RKO (cell line): ENCODE measurements at regions not wholly inside any gene's neighbourhood (a gene's known extent, or its start where the extent isn't known, plus 50 kb on each side); places are given as distances from the start of the nearest gene placed in this dataset.

Experiments
- DNase-seq: peaks from one replicate; pipeline ENCODE4 v3.0.0-alpha.2; 2016; ENCODE audit warnings: low spot score

DNA sequence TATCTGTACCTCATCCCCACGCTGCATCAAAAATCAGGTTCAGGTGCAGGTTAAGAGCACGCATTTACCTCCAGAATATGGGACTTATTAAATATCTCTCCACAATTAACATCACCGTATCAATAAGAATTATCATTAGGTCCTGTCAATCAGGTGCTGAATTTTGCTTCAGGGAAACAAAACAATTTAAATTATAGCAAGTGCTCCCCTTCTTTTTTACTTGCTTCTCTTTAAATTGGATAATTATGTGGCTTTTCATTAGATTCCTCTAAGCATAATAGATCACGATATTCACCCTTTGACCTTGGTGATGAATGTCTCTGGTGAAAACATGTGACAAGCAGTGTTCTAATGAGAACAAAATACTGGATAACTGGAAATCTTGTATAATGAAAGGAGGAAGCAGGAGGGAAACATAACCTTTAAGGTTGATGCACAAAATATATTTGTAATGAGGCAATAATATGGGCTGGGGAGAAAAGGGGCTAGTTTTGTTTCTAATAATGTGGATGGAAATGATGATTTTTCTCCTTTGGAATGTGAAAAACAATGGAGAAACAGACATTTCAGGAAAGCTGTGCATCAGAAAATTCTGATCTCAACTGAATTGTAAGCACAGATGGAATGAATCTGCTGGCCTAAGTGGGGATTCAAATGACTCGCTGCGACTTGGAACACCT is 166.9 kb downstream of the SNX10 start:
- DNase-seq = no peak

DNA sequence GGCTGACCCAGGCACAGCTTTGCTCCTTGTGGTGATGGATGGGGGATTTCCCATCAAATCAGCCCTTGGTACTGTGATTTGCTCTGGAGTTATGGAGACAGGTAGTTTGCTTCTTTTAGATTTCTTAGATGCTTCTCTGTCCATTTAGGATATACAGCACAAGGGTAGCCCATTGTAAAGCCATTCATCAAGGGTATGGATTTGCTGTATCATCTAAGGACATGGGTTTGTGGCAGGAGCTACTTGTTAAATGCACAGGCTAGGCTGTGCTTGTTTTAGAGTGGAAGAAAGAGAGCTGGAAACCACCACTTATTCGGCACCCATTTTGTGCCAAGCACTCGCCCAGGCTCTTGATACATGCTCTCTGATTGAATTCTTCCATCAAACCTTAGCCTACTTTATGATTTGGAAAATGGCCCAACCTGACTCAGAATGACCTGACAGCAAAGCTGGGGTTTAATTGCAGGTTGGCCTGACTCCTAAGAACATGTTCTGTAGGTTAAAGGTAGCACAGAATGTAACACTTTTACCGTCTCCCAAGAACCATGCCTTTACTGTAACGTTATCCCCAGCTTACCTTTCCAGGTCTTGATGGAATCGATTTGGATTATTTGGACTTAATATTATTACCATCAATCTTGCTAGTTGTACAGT is 168.0 kb downstream of the SNX10 start:
- DNase-seq = no peak

DNA sequence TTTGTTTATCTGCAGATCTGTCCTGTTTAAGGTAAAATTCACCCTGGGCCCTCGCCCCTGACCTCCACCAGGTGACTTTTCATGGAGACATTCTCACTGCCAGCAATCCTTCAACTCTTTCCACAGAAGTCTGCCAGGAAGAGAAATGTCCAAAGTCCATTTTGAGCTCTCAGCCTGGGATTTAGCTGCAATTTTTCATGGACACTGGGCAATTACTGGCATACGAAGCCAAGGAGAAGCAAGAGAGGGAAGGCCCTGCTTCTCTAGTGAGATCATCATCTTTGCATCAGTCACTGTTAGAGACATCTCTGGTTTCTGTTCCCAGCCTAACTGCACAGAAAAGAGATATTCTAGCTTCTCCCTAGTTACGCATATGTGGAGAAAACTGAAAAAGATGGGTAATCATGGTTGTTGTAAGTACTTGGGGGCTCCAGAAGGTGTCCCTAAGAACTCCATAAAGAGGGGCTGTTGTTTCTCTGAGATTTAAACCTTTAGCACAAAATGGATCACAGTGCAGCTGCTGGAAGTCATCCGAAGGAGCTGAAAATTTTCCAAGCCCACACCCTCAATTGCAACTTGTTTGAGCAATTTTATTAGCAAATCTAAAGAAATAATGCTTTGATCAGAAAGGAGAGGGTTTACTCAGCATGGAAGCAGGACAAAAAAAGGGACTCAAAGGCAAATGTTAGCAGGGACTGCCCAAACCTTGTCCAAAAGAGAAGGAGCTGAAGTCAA is 168.9 kb downstream of the SNX10 start:
- no peak for DNase-seq

DNA sequence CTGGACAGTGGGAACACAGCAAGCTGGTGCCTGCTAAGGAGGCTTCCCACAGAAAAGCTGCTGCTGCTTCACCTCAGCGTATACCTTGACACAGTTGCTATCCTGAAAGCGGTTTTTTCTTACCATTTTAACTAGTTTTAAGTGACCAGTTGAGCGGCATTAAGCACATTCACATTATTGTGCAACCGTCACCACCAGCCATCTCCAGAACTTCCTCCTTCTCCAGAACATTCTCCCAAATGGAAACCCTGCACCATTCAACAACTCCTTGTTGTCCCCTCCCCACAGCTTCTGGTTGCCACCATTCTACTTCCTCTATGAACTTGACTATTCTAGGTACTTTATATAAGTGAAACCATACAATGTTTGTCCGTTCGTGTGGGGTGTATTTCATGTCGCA is 169.9 kb downstream of the SNX10 start:
- no peak for DNase-seq

DNA sequence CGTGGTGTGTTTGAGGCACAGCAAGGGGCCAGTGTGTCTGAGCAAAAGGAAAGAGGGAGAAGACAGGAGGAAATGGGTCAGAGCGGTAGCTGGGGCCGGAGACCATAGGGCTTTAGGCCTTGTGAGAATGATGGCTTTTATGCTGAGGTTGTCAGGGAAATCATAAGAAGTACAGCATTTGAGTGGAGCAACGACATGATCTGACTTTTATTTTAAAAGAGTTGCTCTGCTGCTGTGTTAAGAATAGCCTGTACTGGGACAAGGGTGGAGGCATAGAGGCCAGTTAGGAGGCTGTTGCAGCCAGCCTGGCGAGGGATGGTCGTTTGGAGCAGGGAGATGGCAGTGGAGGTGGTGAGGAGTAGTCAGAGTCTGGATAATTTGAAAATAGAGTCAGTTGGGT is 174.3 kb downstream of the SNX10 start:
- no peak for DNase-seq

DNA sequence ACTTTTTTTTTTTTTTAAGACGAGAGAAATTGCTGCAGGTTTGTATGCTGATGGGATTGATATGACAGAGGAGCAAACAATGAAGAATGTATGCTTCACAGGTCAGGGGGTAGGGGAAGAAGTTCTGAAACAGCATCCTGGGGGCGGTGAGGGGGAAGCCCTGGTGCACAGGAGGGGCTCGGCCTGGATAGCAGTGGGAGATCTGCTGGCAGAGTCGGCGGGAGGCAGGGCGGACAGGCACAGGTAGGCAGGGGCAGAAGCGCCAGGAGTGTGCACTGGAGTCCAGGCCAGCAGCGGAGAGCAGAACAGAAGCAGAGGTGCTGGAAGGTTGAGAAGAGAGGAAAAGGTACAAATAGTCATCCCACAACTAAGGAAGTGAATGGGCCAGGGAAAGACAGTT is 175.4 kb downstream of the SNX10 start:
- DNase-seq = no peak

DNA sequence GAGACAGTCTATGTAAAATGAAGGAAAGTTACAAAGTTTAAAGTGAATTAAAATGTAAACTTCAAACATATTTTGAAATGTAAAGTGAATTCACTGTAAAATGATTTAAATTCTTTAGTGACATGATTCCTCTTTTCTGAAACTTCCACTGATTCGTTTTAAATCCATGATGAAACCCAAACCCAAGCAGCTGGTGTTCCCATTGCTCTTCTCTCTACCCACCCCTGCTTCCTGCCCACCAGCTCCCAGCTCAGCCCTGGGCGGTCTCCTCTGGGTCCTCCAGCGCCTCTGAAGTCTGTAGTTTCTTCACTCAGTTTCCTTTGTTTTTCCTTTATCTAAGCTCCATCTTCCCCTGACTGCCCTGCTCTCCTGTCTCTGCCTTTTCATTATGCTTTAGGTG is 175.9 kb downstream of the SNX10 start:
- no peak for DNase-seq

DNA sequence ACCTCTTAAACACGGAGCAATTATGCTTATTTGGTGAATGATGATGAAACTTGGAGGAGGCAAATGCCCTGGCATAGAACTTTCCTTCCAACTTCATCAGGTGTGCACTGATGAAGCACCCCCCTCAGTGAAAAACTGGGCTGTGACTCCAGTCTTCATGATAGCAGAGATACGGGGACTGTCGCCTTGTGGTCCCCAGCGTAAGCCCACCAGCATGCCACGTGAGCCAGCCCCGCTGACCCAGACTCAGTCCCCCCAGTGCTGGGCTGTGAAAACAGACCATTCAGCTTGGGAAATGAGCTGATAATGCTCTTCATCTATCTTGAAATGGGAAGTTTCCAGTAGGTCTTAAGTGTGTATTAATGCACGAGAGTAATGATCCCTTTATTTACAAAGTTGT is 177.0 kb downstream of the SNX10 start:
- DNase-seq = no peak

DNA sequence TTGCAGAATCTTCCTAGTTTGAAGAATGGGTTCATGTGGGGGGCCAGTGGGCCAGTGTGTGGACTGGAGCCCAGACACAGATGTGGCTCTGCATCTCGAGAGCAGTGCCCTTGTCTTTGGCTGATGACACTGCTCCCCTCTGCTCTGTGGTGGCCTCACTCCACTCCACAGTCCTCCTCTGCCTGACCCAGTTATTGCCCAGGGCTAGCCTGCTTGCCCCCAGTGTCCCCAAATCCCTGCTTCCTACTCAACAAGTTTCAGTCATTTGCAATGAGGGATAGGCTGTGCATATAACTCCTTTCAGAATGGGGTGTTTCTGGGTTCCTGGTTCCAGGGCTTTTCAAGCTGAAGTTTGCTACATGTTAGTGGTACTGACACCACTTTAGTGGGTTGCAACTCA is 177.5 kb downstream of the SNX10 start:
- DNase-seq = no peak

DNA sequence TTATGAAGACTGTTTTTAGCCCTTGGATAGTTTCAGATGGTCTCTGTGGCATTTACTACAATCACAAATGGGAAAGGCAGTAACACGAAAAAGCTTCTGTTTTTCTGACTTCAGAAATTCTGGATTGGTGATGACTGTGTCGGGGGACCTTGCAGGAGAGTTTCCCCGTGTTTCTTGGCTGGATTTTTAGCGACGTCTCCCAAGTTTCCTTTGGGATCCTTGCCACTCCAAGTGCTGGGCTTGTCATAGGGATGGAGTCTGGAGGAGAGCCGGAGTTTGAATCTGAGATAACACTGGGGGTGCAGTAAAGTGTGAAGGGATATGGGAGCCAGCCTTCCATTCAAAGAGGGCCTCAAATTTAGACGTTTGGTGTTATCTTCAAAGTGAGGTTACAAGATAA is 179.0 kb downstream of the SNX10 start:
- DNase-seq = no peak

DNA sequence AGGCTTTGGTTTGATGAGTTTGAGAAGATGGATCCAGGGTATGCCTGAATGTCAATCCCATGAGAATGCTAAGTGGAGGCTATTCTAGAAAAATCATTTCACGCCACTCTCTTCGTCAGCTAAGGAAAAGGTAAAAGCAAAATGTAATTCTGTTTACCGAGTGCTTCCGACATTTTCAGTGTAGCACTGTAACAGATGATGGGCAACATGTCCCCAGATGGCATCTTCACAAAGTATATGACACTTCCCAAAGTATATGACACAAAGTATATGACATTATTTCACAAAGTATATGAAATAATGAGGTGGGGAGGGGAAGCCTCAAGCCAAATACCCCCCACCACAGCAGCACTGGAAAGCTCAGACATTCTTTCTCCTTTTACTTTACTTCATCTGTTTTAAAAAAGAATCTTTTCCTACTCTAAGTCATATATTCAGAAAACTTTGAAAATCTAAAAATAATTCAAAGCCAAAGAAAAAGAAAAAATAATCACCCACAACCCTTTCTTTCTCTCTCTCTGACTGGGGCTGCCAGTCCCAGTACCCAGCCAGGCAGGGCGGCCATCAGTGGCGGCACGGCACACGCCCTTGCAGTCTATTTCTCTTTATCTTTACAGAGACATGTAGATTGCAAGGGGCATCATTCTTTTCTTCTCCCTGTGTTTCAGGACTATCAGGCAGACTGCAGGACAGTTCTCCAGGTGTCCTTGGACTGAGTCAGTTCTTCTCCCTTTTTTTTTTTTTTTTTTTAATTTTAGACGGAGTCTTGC is 179.8 kb downstream of the SNX10 start:
- DNase-seq = no peak

DNA sequence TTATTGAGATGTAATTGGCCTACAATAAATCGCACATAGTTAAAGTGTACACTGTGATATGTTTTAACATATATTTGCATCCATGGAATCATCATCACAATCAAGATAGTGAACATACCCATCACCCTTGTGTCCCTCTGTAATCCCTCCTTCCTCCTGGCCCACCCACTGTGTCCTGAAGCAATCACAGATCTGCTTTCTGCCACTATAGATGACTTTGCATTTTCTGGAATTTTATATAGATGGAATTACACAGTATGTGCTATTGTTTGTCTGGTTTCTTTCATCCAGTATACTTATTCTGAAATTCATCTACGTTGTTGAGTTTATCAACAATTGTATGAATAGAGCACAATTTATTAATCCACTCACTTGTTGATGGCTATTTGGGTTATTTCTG is 181.3 kb downstream of the SNX10 start:
- no peak for DNase-seq

DNA sequence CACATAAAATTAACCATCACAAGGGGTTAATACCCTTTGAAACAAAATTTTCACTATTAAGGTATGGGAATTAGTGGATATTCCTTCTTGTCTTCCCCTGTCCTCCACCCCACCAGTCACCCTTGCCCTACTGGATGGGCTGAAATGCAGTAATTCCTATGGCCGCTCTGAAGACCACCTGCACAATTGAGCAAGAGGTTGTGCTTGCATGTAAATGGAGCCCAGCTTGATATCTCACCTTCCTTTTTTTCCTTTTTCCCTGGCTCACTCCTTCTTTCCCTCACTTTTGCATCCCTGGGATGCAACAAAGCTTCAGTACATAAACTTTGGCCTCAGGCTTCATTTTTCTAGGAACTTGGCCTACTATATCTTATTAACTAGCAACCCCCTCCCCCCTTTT is 184.6 kb downstream of the SNX10 start:
- DNase-seq = no peak

DNA sequence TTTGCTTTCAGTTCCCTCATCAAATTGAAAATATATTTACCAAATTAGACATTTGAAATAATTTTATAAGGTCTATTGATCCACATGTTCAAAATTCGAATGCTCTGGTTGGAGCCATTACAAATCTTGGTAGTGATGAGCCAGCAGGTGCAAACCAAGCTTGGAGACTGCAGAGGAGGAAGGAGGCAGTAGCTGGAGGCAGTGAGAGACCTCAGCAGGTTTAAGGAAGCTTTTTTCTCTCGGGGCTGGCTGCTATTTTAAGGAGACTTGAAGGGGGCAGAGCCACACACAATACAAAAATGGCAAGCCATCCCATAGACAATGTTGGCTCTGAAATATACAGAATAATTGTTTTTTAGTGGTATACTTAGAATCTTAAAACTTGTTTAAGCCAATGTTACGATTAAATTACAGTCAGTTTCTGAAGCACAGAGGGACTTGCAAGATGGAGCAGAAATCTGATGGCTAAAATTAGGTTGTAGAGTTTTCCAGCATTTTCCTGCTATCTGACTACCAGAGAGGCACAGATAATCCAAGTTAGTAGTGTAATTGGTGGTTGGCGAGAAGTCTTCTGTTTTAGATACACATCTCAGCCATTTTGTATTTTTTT is 185.8 kb downstream of the SNX10 start:
- no peak for DNase-seq

DNA sequence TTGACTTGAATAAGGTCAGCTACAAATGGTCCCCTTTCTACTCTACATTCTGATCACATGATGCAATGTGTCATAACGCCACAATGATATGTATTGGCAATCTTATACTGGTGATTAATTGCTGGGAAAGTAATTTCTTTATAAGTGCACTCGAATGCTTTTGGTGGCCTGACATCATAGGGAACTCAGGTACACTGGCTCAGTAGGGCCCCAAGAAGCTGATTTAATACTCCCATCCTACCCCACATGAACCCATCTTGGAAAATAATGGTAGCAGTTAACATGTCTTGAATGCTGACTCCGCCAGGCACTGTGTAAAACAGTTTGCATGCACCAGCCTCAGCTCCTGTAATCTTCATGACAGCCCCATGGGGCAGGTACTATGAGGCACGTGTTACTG is 186.9 kb downstream of the SNX10 start:
- no peak for DNase-seq

DNA sequence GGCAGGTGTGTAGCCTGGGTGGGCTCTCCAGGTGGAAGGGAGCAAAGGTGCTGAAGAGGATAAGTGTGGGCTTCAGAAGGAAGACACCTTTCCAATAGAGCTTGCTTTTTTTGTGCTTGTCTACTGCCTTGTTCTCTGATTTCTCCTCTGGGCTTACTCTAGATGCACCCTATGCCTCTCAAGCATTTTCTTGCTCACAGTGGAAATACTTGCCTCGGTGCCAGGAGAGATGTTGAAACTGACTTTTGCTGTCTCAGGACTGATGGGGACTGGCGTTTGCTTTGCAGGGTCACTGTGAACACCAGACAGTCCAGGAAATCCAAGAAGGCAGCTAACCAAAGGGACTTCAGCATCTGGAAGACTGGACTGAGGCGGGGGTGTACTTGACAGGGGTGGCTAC is 187.9 kb downstream of the SNX10 start:
- DNase-seq = no peak

DNA sequence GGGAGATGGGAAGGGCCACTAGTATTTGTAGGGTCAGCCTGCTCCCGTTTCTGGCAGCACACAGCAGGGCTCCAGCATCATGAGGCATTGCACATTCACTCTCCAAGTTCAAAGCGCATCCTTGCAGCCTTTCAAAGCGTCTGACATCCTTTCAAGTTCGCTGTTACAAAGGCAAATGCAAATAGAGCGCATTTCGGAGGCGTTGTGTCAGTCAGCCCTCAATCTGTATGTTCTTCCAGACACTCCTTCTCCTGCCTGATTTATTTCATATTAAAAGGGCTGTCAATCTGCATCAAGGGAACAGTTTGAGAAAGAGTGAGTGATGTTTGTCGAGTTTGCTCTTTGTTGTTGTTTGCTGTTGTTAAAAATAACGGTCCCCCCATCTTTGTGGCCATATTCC is 188.5 kb downstream of the SNX10 start:
- DNase-seq = no peak

DNA sequence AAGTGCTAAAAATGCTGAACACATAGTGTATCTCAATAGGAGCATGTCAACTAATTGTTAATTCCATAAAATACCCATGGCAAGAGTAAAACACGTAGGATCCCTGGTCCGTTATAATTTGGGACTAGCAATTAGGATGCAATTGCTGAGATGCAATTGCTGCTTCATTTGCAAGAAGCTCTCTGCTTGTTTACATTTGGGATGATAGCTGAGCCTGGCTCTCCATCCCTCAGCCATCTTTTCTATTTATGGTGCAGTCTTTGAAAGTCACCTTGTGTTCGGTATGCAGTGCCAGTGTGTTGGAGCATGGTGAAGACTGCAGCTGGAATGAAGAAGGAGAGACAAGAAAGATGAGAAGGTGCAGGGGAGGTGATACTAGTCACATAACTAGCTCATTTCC is 191.3 kb downstream of the SNX10 start:
- no peak for DNase-seq

DNA sequence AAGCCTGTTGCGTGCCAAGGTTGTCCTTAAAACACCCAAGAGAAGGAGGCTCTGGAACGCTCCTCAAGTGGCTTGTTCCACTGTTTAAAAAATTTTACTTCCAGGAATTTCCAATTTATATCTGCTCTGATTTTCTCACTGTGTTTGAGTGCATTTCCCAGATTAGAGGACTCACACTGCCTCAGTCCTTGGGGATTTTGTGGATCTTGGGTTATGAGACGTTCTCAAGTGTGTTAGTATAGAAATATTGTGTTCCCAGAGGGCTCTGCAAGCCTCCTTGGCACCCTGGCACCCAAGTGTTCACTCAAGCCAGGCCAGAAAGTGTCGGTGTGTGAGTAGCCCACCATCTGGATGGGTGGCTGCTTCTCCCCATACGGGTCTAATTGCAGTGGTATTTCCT is 192.2 kb downstream of the SNX10 start:
- DNase-seq = no peak

DNA sequence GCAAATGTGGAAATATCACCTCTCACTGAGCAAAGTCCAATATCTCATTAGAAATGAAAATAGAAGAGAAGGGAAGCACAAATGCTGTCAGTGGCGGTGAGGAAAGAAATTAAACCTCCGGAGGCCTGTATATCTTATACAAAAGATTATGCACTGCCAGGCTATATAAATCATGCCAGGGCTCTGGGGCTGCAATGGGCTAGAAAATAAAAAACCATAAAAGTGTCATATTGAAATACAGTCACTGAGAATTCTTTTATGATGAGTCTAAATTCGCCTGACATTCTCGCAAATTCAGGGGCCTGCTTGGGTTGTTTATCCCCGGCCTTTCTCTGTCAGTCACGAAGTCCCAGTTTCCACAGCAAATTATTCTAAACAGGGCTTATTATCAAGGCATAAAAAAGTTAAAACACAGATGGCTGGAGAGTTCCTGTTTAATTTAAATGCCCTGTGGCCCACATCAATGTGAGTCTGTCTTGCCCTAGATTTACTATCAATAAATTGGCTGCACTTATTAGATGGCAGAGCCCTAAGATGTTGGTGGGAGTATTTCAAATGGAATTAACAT is 193.8 kb downstream of the SNX10 start:
- no peak for DNase-seq

DNA sequence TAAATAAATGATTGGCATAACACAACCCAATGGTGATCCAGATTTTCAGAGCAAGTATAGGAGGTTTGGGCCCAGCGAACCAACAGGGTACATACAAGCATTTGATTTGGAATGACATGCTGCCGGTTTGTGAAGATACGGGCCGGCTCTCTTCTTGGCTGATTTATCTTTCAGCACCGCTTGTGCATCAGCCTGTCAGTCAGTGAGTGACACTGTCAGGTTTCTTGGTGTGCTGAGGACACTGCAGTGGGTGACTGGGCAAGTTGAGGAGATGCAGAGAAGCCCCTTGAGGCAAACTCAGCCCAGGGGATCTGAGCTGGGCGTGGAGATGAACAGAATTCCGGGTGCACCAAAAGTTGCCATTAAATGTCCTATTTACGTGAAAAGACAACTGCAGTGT is 194.5 kb downstream of the SNX10 start:
- no peak for DNase-seq
